H9 (cell line): ENCODE measurements at regions not wholly inside any gene's neighbourhood (a gene's known extent, or its start where the extent isn't known, plus 50 kb on each side); places are given as distances from the start of the nearest gene placed in this dataset.

Source experiments
- DNase-seq: peaks from one replicate; pipeline ENCODE4 v3.0.0-alpha.2; 2017
- H2AFZ ChIP-seq: one replicate; pipeline ENCODE4 v1.6.1; 2013; ENCODE audit warnings: mild to moderate bottlenecking, low read length, control low read depth, moderate library complexity
- H2AK5ac ChIP-seq: 2 replicates; pipeline ENCODE4 v1.6.1; 2013; ENCODE audit warnings: low read length, control low read depth, mixed read lengths; ENCODE audit not compliant: insufficient read length
- H2BK120ac ChIP-seq: one replicate; pipeline ENCODE4 v1.6.1; 2013; ENCODE audit warnings: low read depth, mild to moderate bottlenecking, low read length, control low read depth, inconsistent platforms; ENCODE audit not compliant: poor library complexity, severe bottlenecking
- H2BK12ac ChIP-seq: 2 replicates; pipeline ENCODE4 v1.6.1; 2013; ENCODE audit warnings: low read length, control low read depth, mixed read lengths, low read depth; ENCODE audit not compliant: insufficient read length
- H2BK15ac ChIP-seq: 2 replicates; pipeline ENCODE4 v1.6.1; 2013; ENCODE audit warnings: low read depth, low read length, control low read depth
- H2BK20ac ChIP-seq: one replicate; pipeline ENCODE4 v1.6.1; 2013; ENCODE audit warnings: low read depth, mild to moderate bottlenecking, low read length, control low read depth, inconsistent platforms; ENCODE audit not compliant: poor library complexity, severe bottlenecking
- H2BK5ac ChIP-seq: 2 replicates; pipeline ENCODE4 v1.6.1; 2013; ENCODE audit warnings: low read length, control low read depth, mixed read lengths; ENCODE audit not compliant: insufficient read length
- H3K14ac ChIP-seq: 2 replicates; pipeline ENCODE4 v1.6.1; 2013; ENCODE audit warnings: low read length, control low read depth; ENCODE audit not compliant: insufficient read depth
- H3K18ac ChIP-seq: 2 replicates; pipeline ENCODE4 v1.6.1; 2013; ENCODE audit warnings: low read depth, mild to moderate bottlenecking, mixed read lengths, low read length, control low read depth; ENCODE audit not compliant: insufficient read length
- H3K23ac ChIP-seq: 2 replicates; pipeline ENCODE4 v1.6.1; 2013; ENCODE audit warnings: low read length, control low read depth, mixed read lengths, low read depth; ENCODE audit not compliant: insufficient read length
- H3K23me2 ChIP-seq: 2 replicates; pipeline ENCODE4 v1.6.1; 2013; ENCODE audit warnings: low read depth, mild to moderate bottlenecking, mixed read lengths, low read length, control low read depth; ENCODE audit not compliant: insufficient read length, poor library complexity, severe bottlenecking
- H3K27ac ChIP-seq: 2 replicates; pipeline ENCODE4 v1.5.1; 2013; ENCODE audit warnings: low read length, control low read depth, mixed read lengths, low read depth; ENCODE audit not compliant: insufficient read length
- H3K27me3 ChIP-seq: 2 replicates; pipeline ENCODE4 v1.6.1; 2013; ENCODE audit warnings: low read length, control low read depth, inconsistent platforms; ENCODE audit not compliant: insufficient read depth
- H3K4ac ChIP-seq: 2 replicates; pipeline ENCODE4 v1.6.1; 2013; ENCODE audit warnings: low read depth, mild to moderate bottlenecking, control low read depth, inconsistent platforms, low read length, moderate library complexity
- H3K4me1 ChIP-seq: 2 replicates; pipeline ENCODE4 v1.6.1; 2013; ENCODE audit warnings: low read length, control low read depth, inconsistent platforms; ENCODE audit not compliant: insufficient read depth
- H3K4me2 ChIP-seq: 2 replicates; pipeline ENCODE4 v1.6.1; 2013; ENCODE audit warnings: low read length, control low read depth, mixed read lengths; ENCODE audit not compliant: insufficient read length, insufficient read depth
- H3K56ac ChIP-seq: 2 replicates; pipeline ENCODE4 v1.6.1; 2013; ENCODE audit warnings: low read depth, mild to moderate bottlenecking, mixed read lengths, low read length, control low read depth; ENCODE audit not compliant: insufficient read length
- H3K79me1 ChIP-seq: 2 replicates; pipeline ENCODE4 v1.6.1; 2013; ENCODE audit warnings: low read depth, mild to moderate bottlenecking, moderate library complexity, low read length, control low read depth, inconsistent platforms; ENCODE audit not compliant: insufficient read depth, poor library complexity, severe bottlenecking
- H3K79me2 ChIP-seq: 2 replicates; pipeline ENCODE4 v1.6.1; 2013; ENCODE audit warnings: low read length, control low read depth, inconsistent platforms; ENCODE audit not compliant: insufficient read depth
- H3K9ac ChIP-seq: 2 replicates; pipeline ENCODE4 v1.6.1; 2013; ENCODE audit warnings: low read length, control low read depth, mixed read lengths; ENCODE audit not compliant: insufficient read length; ENCODE audit errors: extremely low read depth
- H3K9me3 ChIP-seq: one replicate; pipeline ENCODE4 v1.6.1; 2013; ENCODE audit warnings: low read depth, low read length, inconsistent platforms; ENCODE audit not compliant: control insufficient read depth
- H3T11ph ChIP-seq: one replicate; pipeline ENCODE4 v1.6.1; 2013; ENCODE audit warnings: mild to moderate bottlenecking, low read length, control low read depth, inconsistent platforms
- H4K20me1 ChIP-seq: one replicate; pipeline ENCODE4 v1.6.1; 2013; ENCODE audit not compliant: control insufficient read depth, insufficient read length, insufficient read depth
- H4K5ac ChIP-seq: 2 replicates; pipeline ENCODE4 v1.6.1; 2013; ENCODE audit warnings: low read depth, mild to moderate bottlenecking, mixed read lengths, low read length, control low read depth; ENCODE audit not compliant: insufficient read length
- H4K8ac ChIP-seq: replicated peaks from 2 replicates; pipeline ENCODE4 v1.6.1; 2013; ENCODE audit warnings: low read length, control low read depth, mixed read lengths, low read depth; ENCODE audit not compliant: insufficient read length
- H4K91ac ChIP-seq: 2 replicates; pipeline ENCODE4 v1.6.1; 2013; ENCODE audit warnings: low read depth, mild to moderate bottlenecking, moderate library complexity, mixed read lengths, low read length, control low read depth; ENCODE audit not compliant: insufficient read length
- H3K27ac Mint-ChIP-seq, 3 experiments: 2 replicates in 2 of 3; 3 replicates in 1 of 3; pipeline ENCODE4 v1.8.0; 2020 to 2021; ENCODE audit warnings: mixed read lengths in 3 of 3, mild to moderate bottlenecking in 1 of 3, moderate library complexity in 1 of 3
- H3K27me3 Mint-ChIP-seq: 2 replicates; pipeline ENCODE4 v1.8.0; 2021; ENCODE audit warnings: low read depth, mild to moderate bottlenecking, moderate library complexity, mixed read lengths
- H3K36me3 Mint-ChIP-seq, 3 experiments: 2 replicates in 2 of 3; 3 replicates in 1 of 3; pipeline ENCODE4 v1.8.0; 2020 to 2021; ENCODE audit warnings: low read depth in 3 of 3, mixed read lengths in 3 of 3; ENCODE audit not compliant: insufficient read depth in 1 of 3
- H3K4me1 Mint-ChIP-seq, 2 experiments: 2 replicates each; pipeline ENCODE4 v1.8.0; 2020; ENCODE audit warnings: mixed read lengths in 2 of 2
- H3K4me3 Mint-ChIP-seq, 2 experiments: 2 replicates in 1 of 2; 3 replicates in 1 of 2; pipeline ENCODE4 v1.8.0; 2020 to 2021; ENCODE audit warnings: mild to moderate bottlenecking in 2 of 2, mixed read lengths in 2 of 2, moderate library complexity in 1 of 2
- H3K9me3 Mint-ChIP-seq, 2 experiments: 2 replicates in 1 of 2; 3 replicates in 1 of 2; pipeline ENCODE4 v1.8.0; 2020; ENCODE audit warnings: mild to moderate bottlenecking in 2 of 2, mixed read lengths in 2 of 2, moderate library complexity in 1 of 2
- CTCF ChIP-seq: fragments of 200-600 bp; sonication (generic); conservative IDR thresholded peaks from 3 replicates; pipeline ENCODE4 v1.8.0; 2021; ENCODE audit warnings: antibody characterized with exemption, mild to moderate bottlenecking
- WGBS: extraction: QIAGEN DNeasy Blood & Tissue Kit; methylation state at CpG from one replicate; pipeline ENCODE4 v1.1.7; 2013; ENCODE audit warnings: missing lambda C conversion rate, low lambda C conversion rate, mixed read lengths; ENCODE audit not compliant: insufficient read length; ENCODE audit errors: extremely low coverage; 5-methylcytosine and 5-hydroxymethylcytosine counted together

DNA sequence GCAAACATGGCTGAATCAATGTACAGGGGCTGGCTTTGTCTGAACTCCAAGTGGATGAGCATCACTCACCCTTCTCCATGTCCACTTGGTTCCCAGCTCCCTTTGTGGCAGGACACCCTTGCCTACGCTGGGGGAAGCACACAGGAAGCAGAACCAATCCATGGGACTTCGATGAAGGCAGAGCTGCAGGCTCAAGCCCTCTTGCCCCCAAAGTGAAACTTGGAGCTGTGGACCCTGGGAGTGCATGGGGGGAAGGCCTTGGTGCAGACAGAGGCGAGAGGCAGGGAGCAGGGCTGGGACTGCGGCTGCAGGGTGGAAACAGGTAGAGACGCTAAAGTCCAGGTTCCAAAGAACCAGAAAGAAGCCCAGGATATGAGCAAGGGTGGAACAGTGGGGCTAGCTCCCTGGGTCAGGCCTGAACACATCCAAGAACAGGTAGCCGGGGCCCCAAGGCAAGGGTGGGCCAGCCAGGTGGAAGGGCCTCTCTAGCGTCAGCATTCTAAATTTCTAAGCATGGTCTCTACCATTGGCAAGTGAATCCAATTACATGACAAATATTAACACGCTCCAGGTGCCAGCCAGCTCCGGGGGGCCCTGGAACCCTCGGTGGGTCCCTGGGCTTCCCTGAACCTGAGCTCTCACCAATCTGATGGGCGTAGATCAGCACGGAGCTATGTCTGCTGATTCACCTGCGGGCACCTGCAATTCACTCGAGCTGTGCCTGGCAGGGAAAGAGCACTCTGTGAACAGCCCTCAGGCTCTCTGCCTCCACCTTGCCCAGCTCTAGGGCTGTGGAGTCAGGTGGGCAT, 532.8 kb downstream of the BRD1 start:
- Histone ChIP-seq H3K23ac (no peak overlapping the region), H4K5ac (no peak overlapping the region), H2BK120ac (no peak overlapping the region), H3K9ac (no peak overlapping the region), H3K79me2 (no peaks in the 10 kb centered on the region), H4K20me1 (no peaks in the 10 kb centered on the region), H3T11ph (no peak overlapping the region), H3K4me1 (no peaks in the 10 kb centered on the region; the same call in 1 of the 2 replicates), H2BK20ac (no peak overlapping the region), H3K79me1 (no peaks in the 10 kb centered on the region), H3K56ac (no peak overlapping the region), H3K4me2 (no peak overlapping the region), H4K8ac (no peak overlapping the region), H4K91ac (no peak overlapping the region), H2BK5ac (no peak overlapping the region), H3K4ac (no peak overlapping the region), H2BK12ac (no peak overlapping the region), H2BK15ac (no peak overlapping the region), H3K9me3 (no peaks in the 10 kb centered on the region), H2AFZ (no peak overlapping the region), H3K18ac (no peak overlapping the region), H3K23me2 (no peaks in the 10 kb centered on the region), H3K27ac (no peak overlapping the region), H3K14ac (no peak overlapping the region), H3K27me3 (no peaks in the 10 kb centered on the region), H2AK5ac (no peak overlapping the region)
- no peak overlapping the region for H3K27ac Mint-ChIP-seq
- peaks cover 32% of the 10 kb centered on the region for H3K27me3 Mint-ChIP-seq
- peak; percentile 4 for DNase-seq
- H3K4me3 Mint-ChIP-seq: no peak overlapping the region; a peak in 2 of 5 replicates
- H3K36me3 Mint-ChIP-seq: peaks cover 0 to 6% (median 0%) of the 10 kb centered on the region in 3 experiments; a peak in 3 of 7 replicates
- TF ChIP-seq CTCF: no peak
- peaks cover 16 to 18% of the 10 kb centered on the region in 2 experiments for H3K4me1 Mint-ChIP-seq
- peaks cover 0 to 10% of the 10 kb centered on the region in 2 experiments; a peak in 4 of 5 replicates for H3K9me3 Mint-ChIP-seq
- WGBS: no CpG with 5 or more reads among the region's 14 CpGs
